ENCODE measurements at regions not wholly inside any gene's neighbourhood (a gene's known extent, or its start where the extent isn't known, plus 50 kb on each side); places are given as distances from the start of the nearest gene placed in this dataset.

DNA sequence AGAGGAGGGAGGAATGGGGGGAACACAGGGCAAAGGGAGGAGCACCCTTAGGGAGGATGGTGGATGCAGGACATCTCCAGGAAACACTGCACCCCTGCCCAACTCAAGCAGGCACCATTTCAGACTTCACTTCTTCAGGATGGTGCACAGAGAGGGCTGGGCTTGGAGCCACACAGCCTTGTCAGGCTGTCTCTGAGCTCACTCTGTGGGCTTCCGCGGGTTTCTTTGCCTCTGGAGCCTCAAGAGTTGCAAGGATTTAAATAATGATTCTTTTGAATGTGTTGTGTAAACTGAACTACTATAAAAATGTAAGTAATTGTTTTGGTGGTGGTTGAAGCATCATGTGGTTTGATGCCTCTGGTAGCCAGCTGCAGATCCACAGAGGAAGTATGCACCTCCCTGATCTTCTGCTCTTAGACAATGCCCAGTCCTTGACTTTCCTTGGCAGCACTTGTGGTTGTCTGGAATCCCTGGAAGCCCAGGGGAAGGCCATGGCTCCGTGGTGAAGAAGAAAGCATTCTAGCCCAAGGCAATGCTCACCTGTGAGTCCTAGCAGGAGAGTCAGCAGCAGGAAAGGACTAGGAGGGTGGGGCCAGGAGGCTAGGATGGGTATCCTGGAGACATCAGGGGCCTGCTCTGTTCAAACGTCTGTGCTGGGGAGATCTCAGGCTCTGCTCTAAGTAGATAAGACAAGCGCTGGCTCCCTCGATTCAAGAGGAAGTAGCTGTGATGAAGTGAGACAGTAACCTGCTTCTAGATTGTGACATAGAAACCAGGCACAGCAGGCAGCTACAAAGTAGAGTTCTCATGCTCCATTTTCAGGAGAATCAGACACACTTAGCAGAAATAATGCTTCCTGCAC, 50.2 kb upstream of the SIRPG start:
- Mint-ChIP-seq H3K27ac (no peak overlapping the region), H3K27me3 (ENCODE audit: low read depth in 2 of 2) (peaks cover 10 to 48% of the 10 kb centered on the region in 2 donors), H3K36me3 (peaks cover 13% of the 10 kb centered on the region), H3K4me3 (no peak overlapping the region), H3K9me3 (peaks cover 0 to 2% of the 10 kb centered on the region in 2 donors), H3K4me1 (peaks cover 4 to 5% of the 10 kb centered on the region in 2 donors)
- no peaks in the 10 kb centered on the region for H3K27me3 ChIP-seq (ENCODE audit: control insufficient read depth, insufficient read depth, low read length)
- ATAC-seq, result no peak
- TF ChIP-seq, protein P1, sequence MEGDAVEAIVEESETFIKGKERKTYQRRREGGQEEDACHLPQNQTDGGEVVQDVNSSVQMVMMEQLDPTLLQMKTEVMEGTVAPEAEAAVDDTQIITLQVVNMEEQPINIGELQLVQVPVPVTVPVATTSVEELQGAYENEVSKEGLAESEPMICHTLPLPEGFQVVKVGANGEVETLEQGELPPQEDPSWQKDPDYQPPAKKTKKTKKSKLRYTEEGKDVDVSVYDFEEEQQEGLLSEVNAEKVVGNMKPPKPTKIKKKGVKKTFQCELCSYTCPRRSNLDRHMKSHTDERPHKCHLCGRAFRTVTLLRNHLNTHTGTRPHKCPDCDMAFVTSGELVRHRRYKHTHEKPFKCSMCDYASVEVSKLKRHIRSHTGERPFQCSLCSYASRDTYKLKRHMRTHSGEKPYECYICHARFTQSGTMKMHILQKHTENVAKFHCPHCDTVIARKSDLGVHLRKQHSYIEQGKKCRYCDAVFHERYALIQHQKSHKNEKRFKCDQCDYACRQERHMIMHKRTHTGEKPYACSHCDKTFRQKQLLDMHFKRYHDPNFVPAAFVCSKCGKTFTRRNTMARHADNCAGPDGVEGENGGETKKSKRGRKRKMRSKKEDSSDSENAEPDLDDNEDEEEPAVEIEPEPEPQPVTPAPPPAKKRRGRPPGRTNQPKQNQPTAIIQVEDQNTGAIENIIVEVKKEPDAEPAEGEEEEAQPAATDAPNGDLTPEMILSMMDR (IDR thresholded peaks at IDR 0.05), result no peak
- H3K36me3 ChIP-seq (ENCODE audit: control insufficient read depth, insufficient read depth, low read length), result no peaks in the 10 kb centered on the region
- no peak overlapping the region for H3K27ac ChIP-seq (ENCODE audit: low read length)
- H3K4me1 ChIP-seq (ENCODE audit: control insufficient read depth, insufficient read depth, low read length), result peaks cover 4% of the 10 kb centered on the region
- no peaks in the 10 kb centered on the region for H3K9me3 ChIP-seq (ENCODE audit: control insufficient read depth, insufficient read depth, low read length)
- DNase-seq, result peak in 1 of 2 donors; percentile 42
- intact Hi-C loops (cut with micrococcal nuclease), result no loop called here
- WGBS (ENCODE audit: insufficient coverage), result 38% methylated on average over 6 of the region's 6 CpGs
- H3K4me3 ChIP-seq (ENCODE audit: low read length), result no peak overlapping the region

Measured in natural killer cell (primary cell).